GM19025 (cell line): ENCODE measurements at regions not wholly inside any gene's neighbourhood (a gene's known extent, or its start where the extent isn't known, plus 50 kb on each side); places are given as distances from the start of the nearest gene placed in this dataset.

Source experiments
- ATAC-seq: cut with Tn5 transposase; IDR thresholded peaks from one replicate; pipeline ENCODE4 v1.9.1; 2021; ENCODE audit warnings: mild to moderate bottlenecking, low read depth, moderate library complexity; ENCODE audit not compliant: unreplicated experiment

- no peak for ATAC-seq
Observed at GRCh38 chr6:84528201-84528600, 236.2 kb downstream of the TBX18 start.

- ATAC-seq, result no peak
Observed at GRCh38 chr6:84526631-84527030, 237.8 kb downstream of the TBX18 start.

- no peak for ATAC-seq
Observed at GRCh38 chr6:84525907-84526306, 238.5 kb downstream of the TBX18 start.

GRCh38 chr6:84524636-84525035, 239.8 kb downstream of the TBX18 start:
- ATAC-seq, result no peak

- ATAC-seq, result no peak
Observed at GRCh38 chr6:84522135-84522549, 242.3 kb downstream of the TBX18 start.

GRCh38 chr6:84521511-84521910, 242.9 kb downstream of the TBX18 start:
- ATAC-seq, result no peak

- ATAC-seq, result no peak
Observed at GRCh38 chr6:84517741-84518530, 246.5 kb downstream of the TBX18 start.

- no peak for ATAC-seq
Observed at GRCh38 chr6:84516154-84516553, 248.2 kb downstream of the TBX18 start.

- no peak for ATAC-seq
Observed at GRCh38 chr6:84515067-84515466, 249.3 kb downstream of the TBX18 start.

- ATAC-seq, result no peak
Observed at GRCh38 chr6:84514089-84514971, 250.1 kb downstream of the TBX18 start.

GRCh38 chr6:84512391-84512790, 252.0 kb downstream of the TBX18 start:
- no peak for ATAC-seq

GRCh38 chr6:84511929-84512328, 252.5 kb downstream of the TBX18 start:
- no peak for ATAC-seq

GRCh38 chr6:84508981-84509380, 255.4 kb downstream of the TBX18 start:
- no peak for ATAC-seq

GRCh38 chr6:84508334-84508733, 256.1 kb downstream of the TBX18 start:
- no peak for ATAC-seq

GRCh38 chr6:84504025-84504424, 260.4 kb downstream of the TBX18 start:
- ATAC-seq, result no peak

GRCh38 chr6:84501315-84501714, 263.1 kb downstream of the TBX18 start:
- ATAC-seq, result no peak

- ATAC-seq, result no peak
Observed at GRCh38 chr6:84500726-84501125, 263.7 kb downstream of the TBX18 start.

GRCh38 chr6:84498905-84499304, 265.5 kb downstream of the TBX18 start:
- ATAC-seq, result no peak

- no peak for ATAC-seq
Observed at GRCh38 chr6:84492241-84493165, 265.1 kb upstream of the CEP162 start.

GRCh38 chr6:84489598-84489997, 262.2 kb upstream of the CEP162 start:
- no peak for ATAC-seq

GRCh38 chr6:84486526-84486925, 259.1 kb upstream of the CEP162 start:
- ATAC-seq, result no peak
